Tibial nerve (tissue), 4 donors: ENCODE measurements at regions not wholly inside any gene's neighbourhood (a gene's known extent, or its start where the extent isn't known, plus 50 kb on each side); places are given as distances from the start of the nearest gene placed in this dataset.

Experiments used
- DNase-seq, 2 donors: peaks; one replicate each; pipeline ENCODE4 v3.0.0-alpha.2; 2019; ENCODE audit warnings: low spot score in 2 of 2
- H3K27ac ChIP-seq, 4 donors: fragments of 200-600 bp; sonication (generic) in 3 of 4; one replicate each; pipeline ENCODE4 v1.5.1; 2017 to 2019; ENCODE audit warnings: mild to moderate bottlenecking in 1 of 4
- H3K27me3 ChIP-seq, 2 donors: fragments of 200-600 bp; sonication (generic) in 1 of 2; one replicate each; pipeline versions ENCODE4 v1.5.1 to v1.6.0; 2017 to 2019
- H3K36me3 ChIP-seq, 3 donors: fragments of 200-600 bp; sonication (generic); one replicate each; pipeline ENCODE4 v1.5.1; 2018 to 2019
- H3K4me1 ChIP-seq, 4 donors: fragments of 200-600 bp; sonication (generic) in 3 of 4; one replicate each; pipeline ENCODE4 v1.5.1; 2017 to 2019
- H3K4me3 ChIP-seq, 4 donors: fragments of 200-600 bp; sonication (generic) in 3 of 4; one replicate each; pipeline ENCODE4 v1.5.1; 2017 to 2019; ENCODE audit warnings: mild to moderate bottlenecking in 1 of 4, moderate library complexity in 1 of 4
- H3K9me3 ChIP-seq, 4 donors: fragments of 200-600 bp; sonication (generic) in 3 of 4; one replicate each; pipeline ENCODE4 v1.5.1; 2017 to 2019
- CTCF ChIP-seq, 5 experiments: fragments of 200-600 bp in 3 of 5; fragments of 450-650 bp in 2 of 5; sonication (generic) in 3 of 5; IDR thresholded peaks; one replicate each; pipeline ENCODE4 v1.5.1; 2016 to 2019; ENCODE audit warnings: antibody characterized with exemption in 5 of 5, mild to moderate bottlenecking in 3 of 5, moderate library complexity in 2 of 5
- EP300 ChIP-seq, 2 donors: sonication (generic); formaldehyde crosslinking; IDR thresholded peaks; one replicate each; pipeline ENCODE4 v1.6.1; 2017; ENCODE audit warnings: antibody characterized with exemption in 2 of 2, mild to moderate bottlenecking in 1 of 2
- POLR2A ChIP-seq, 2 donors: fragments of 450-650 bp; IDR thresholded peaks; one replicate each; pipeline ENCODE4 v1.6.1; 2017; ENCODE audit warnings: antibody characterized with exemption in 2 of 2, mild to moderate bottlenecking in 2 of 2, moderate library complexity in 2 of 2
- WGBS, 2 donors: methylation state at CpG; one replicate each; pipeline ENCODE4 v1.1.5; 2018; 5-methylcytosine and 5-hydroxymethylcytosine counted together

- DNase-seq: no peak
- Histone ChIP-seq H3K27ac (no peak overlapping the region), H3K36me3 (no peaks in the 10 kb centered on the region), H3K4me1 (no peaks in the 10 kb centered on the region), H3K9me3 (no peaks in the 10 kb centered on the region), H3K27me3 (no peaks in the 10 kb centered on the region), H3K4me3 (no peak overlapping the region)
- 46 to 49% methylated on average over 2 of the region's 2 CpGs for WGBS, 2 donors
- TF ChIP-seq POLR2A (IDR thresholded peaks at IDR 0.05) (no peak), CTCF (IDR thresholded peaks at IDR 0.05) (no peak), EP300 (IDR thresholded peaks at IDR 0.05) (no peak)
These were observed 842.0 kb downstream of the RPS29 start for GRCh38 chr14:48744202-48744601.

GRCh38 chr14:48738186-48738925 lies 847.8 kb downstream of the RPS29 start:
- Histone ChIP-seq H3K36me3 (no peaks in the 10 kb centered on the region), H3K4me1 (no peaks in the 10 kb centered on the region), H3K9me3 (peaks cover 0 to 7% (median 0%) of the 10 kb centered on the region in 4 donors), H3K27ac (no peak overlapping the region), H3K4me3 (no peak overlapping the region), H3K27me3 (no peaks in the 10 kb centered on the region)
- no peak for DNase-seq
- TF ChIP-seq POLR2A (IDR thresholded peaks at IDR 0.05) (no peak), CTCF (IDR thresholded peaks at IDR 0.05) (no peak), EP300 (IDR thresholded peaks at IDR 0.05) (no peak)
- 82 to 86% methylated on average over 1 of the region's 1 CpG for WGBS, 2 donors

GRCh38 chr14:48735607-48736006 lies 850.6 kb downstream of the RPS29 start:
- no peaks in the 10 kb centered on the region for H3K36me3 ChIP-seq
- H3K9me3 ChIP-seq: peaks cover 0 to 7% (median 0%) of the 10 kb centered on the region in 4 donors
- no peaks in the 10 kb centered on the region for H3K27me3 ChIP-seq
- TF ChIP-seq EP300 (IDR thresholded peaks at IDR 0.05) (no peak), POLR2A (IDR thresholded peaks at IDR 0.05) (no peak), CTCF (IDR thresholded peaks at IDR 0.05) (no peak)
- no peaks in the 10 kb centered on the region for H3K4me1 ChIP-seq
- no peak overlapping the region for H3K4me3 ChIP-seq
- DNase-seq: no peak
- H3K27ac ChIP-seq: no peak overlapping the region
- 90 to 96% methylated on average over 3 of the region's 3 CpGs for WGBS, 2 donors

GRCh38 chr14:48731260-48731659 lies 854.9 kb downstream of the RPS29 start:
- H3K27me3 ChIP-seq: no peaks in the 10 kb centered on the region
- H3K36me3 ChIP-seq: no peaks in the 10 kb centered on the region
- H3K4me3 ChIP-seq: no peak overlapping the region
- no peaks in the 10 kb centered on the region for H3K4me1 ChIP-seq
- DNase-seq: no peak
- no peak for TF ChIP-seq CTCF (IDR thresholded peaks at IDR 0.05)
- no peak for TF ChIP-seq EP300 (IDR thresholded peaks at IDR 0.05)
- TF ChIP-seq POLR2A (IDR thresholded peaks at IDR 0.05): no peak
- H3K27ac ChIP-seq: no peak overlapping the region
- WGBS, 2 donors: 78 to 85% methylated on average over 2 of the region's 2 CpGs
- peaks cover 0 to 7% (median 0%) of the 10 kb centered on the region in 4 donors for H3K9me3 ChIP-seq

GRCh38 chr14:48726080-48726642 lies 860.0 kb downstream of the RPS29 start:
- TF ChIP-seq POLR2A (IDR thresholded peaks at IDR 0.05) (no peak), CTCF (IDR thresholded peaks at IDR 0.05) (no peak)
- no peaks in the 10 kb centered on the region for H3K36me3 ChIP-seq
- no peak for DNase-seq
- WGBS, 2 donors: 51 to 60% methylated on average over 6 of the region's 6 CpGs
- H3K27ac ChIP-seq: no peak overlapping the region
- no peaks in the 10 kb centered on the region for H3K27me3 ChIP-seq
- no peaks in the 10 kb centered on the region for H3K9me3 ChIP-seq
- no peak overlapping the region for H3K4me3 ChIP-seq
- H3K4me1 ChIP-seq: peaks cover 0 to 5% (median 0%) of the 10 kb centered on the region in 4 donors
